ENCODE measurements at regions not wholly inside any gene's neighbourhood (a gene's known extent, or its start where the extent isn't known, plus 50 kb on each side); places are given as distances from the start of the nearest gene placed in this dataset.

DNA sequence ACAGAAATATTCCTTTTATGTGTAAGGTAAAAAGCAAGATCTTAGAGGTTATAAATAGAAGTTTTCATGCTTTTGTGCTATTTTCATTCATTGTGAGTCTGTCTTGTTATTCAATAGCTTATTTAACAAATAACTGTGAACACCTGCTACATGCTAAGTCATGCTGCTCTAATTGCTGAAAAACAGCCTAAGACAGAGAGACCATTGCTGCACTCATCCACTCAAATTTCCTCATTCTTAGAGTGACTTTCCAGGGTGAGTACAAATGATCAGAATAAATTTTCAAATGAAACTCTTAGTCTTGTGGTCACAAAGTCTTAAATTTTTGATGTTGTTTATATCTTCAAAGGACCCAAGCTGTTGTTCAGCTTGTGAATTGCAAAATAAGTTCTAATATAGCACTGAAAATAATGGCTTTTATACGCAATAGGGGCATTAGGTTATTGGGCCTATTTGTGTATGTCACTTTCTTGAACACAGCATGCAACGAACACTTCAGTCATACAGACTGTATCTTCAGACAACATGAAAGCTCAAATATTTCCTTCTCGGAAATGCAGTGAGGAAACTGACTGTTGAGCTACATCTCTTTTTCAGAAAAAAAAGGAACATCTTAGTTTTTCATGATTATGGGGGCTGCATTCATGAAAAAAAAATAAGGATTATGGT is 247.9 kb upstream of the PCDH15 start:
- no peaks in the 10 kb centered on the region for H3K27me3 ChIP-seq (replicated peaks; ENCODE audit: insufficient read depth)
- intact Hi-C loops (cut with DNase I), result no loop called here
- no peak for DNase-seq (ENCODE audit: low spot score)
- WGBS, result 73% methylated on average over 3 of the region's 3 CpGs
- TF ChIP-seq POLR2A (IDR thresholded peaks at IDR 0.05), result no peak
- H3K27ac ChIP-seq, result no peak overlapping the region
- H3K4me1 ChIP-seq (replicated peaks), result no peaks in the 10 kb centered on the region
- no peaks in the 10 kb centered on the region for H3K36me3 ChIP-seq
- H3K4me3 ChIP-seq, result no peak overlapping the region
- H3K9me3 ChIP-seq, result no peaks in the 10 kb centered on the region

DNA sequence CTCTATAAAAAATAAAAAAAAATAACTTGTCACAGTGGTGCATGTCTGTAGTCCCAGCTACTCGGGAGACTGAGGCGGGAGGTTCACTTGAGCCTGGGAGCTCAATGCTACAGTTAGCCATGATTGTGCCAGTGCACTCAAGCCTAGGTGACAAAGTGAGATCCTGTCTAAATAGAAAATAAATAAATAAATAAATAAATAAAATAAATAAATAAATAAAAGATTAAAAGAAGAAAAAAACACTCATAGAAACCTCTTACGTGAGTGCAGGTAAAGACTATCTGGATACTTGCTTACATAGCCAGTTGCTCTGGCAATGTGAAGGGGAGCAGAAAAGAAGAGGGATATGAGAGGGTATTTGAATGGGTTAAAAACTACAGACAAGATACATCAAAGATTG is 242.5 kb upstream of the PCDH15 start:
- Histone ChIP-seq H3K27me3 (replicated peaks; ENCODE audit: insufficient read depth) (no peaks in the 10 kb centered on the region), H3K4me3 (no peak overlapping the region), H3K36me3 (no peaks in the 10 kb centered on the region), H3K9me3 (no peaks in the 10 kb centered on the region), H3K4me1 (replicated peaks) (no peaks in the 10 kb centered on the region), H3K27ac (no peak overlapping the region)
- no peak for DNase-seq (ENCODE audit: low spot score)
- TF ChIP-seq, protein P1, sequence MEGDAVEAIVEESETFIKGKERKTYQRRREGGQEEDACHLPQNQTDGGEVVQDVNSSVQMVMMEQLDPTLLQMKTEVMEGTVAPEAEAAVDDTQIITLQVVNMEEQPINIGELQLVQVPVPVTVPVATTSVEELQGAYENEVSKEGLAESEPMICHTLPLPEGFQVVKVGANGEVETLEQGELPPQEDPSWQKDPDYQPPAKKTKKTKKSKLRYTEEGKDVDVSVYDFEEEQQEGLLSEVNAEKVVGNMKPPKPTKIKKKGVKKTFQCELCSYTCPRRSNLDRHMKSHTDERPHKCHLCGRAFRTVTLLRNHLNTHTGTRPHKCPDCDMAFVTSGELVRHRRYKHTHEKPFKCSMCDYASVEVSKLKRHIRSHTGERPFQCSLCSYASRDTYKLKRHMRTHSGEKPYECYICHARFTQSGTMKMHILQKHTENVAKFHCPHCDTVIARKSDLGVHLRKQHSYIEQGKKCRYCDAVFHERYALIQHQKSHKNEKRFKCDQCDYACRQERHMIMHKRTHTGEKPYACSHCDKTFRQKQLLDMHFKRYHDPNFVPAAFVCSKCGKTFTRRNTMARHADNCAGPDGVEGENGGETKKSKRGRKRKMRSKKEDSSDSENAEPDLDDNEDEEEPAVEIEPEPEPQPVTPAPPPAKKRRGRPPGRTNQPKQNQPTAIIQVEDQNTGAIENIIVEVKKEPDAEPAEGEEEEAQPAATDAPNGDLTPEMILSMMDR (IDR thresholded peaks at IDR 0.05), result no peak
- no peak for TF ChIP-seq POLR2AphosphoS5 (IDR thresholded peaks at IDR 0.05)
- TF ChIP-seq POLR2A (IDR thresholded peaks at IDR 0.05), result no peak
- intact Hi-C loops (cut with DNase I), result no loop called here
- WGBS, result 97% methylated on average over 3 of the region's 3 CpGs

- DNase-seq (ENCODE audit: low spot score), result no peak
- Histone ChIP-seq H3K36me3 (no peaks in the 10 kb centered on the region), H3K4me1 (replicated peaks) (no peaks in the 10 kb centered on the region), H3K4me3 (no peak overlapping the region), H3K9me3 (no peaks in the 10 kb centered on the region), H3K27ac (no peak overlapping the region), H3K27me3 (replicated peaks; ENCODE audit: insufficient read depth) (no peaks in the 10 kb centered on the region)
- TF ChIP-seq POLR2AphosphoS5 (IDR thresholded peaks at IDR 0.05), result no peak
- TF ChIP-seq, protein P1 (IDR thresholded peaks at IDR 0.05), result no peak
- no peak for TF ChIP-seq POLR2A (IDR thresholded peaks at IDR 0.05)
- intact Hi-C loops (cut with DNase I), result no loop called here
- 89% methylated on average over 4 of the region's 4 CpGs for WGBS
Observed at GRCh38 chr10:55033061-55033460, 232.0 kb upstream of the PCDH15 start.

- H3K36me3 ChIP-seq, result no peaks in the 10 kb centered on the region
- intact Hi-C loops (cut with DNase I), result no loop called here
- H3K4me1 ChIP-seq (replicated peaks), result no peaks in the 10 kb centered on the region
- WGBS, result 3% methylated on average over 1 of the region's 1 CpG
- no peaks in the 10 kb centered on the region for H3K9me3 ChIP-seq
- H3K27me3 ChIP-seq (replicated peaks; ENCODE audit: insufficient read depth), result no peaks in the 10 kb centered on the region
- no peak for DNase-seq (ENCODE audit: low spot score)
- no peak overlapping the region for H3K4me3 ChIP-seq
- TF ChIP-seq POLR2A (IDR thresholded peaks at IDR 0.05) (no peak), POLR2AphosphoS5 (IDR thresholded peaks at IDR 0.05) (no peak)
- TF ChIP-seq, protein P1 (IDR thresholded peaks at IDR 0.05), result no peak
- no peak overlapping the region for H3K27ac ChIP-seq
Observed at GRCh38 chr10:55024713-55025112, 223.7 kb upstream of the PCDH15 start.

- no peaks in the 10 kb centered on the region for H3K36me3 ChIP-seq
- H3K4me1 ChIP-seq (replicated peaks), result no peaks in the 10 kb centered on the region
- TF ChIP-seq, protein P1 (IDR thresholded peaks at IDR 0.05), result no peak
- no peak for TF ChIP-seq POLR2A (IDR thresholded peaks at IDR 0.05)
- no peak for TF ChIP-seq POLR2AphosphoS5 (IDR thresholded peaks at IDR 0.05)
- no peak overlapping the region for H3K27ac ChIP-seq
- DNase-seq (ENCODE audit: low spot score), result no peak
- H3K27me3 ChIP-seq (replicated peaks; ENCODE audit: insufficient read depth), result no peaks in the 10 kb centered on the region
- WGBS, result 29% methylated on average over 2 of the region's 2 CpGs
- H3K9me3 ChIP-seq, result no peaks in the 10 kb centered on the region
- intact Hi-C loops (cut with DNase I), result no loop called here
- no peak overlapping the region for H3K4me3 ChIP-seq
Observed at GRCh38 chr10:55019439-55019838, 218.4 kb upstream of the PCDH15 start.

Data from prostate gland (tissue), 2 donors.